ENCODE measurements at regions not wholly inside any gene's neighbourhood (a gene's known extent, or its start where the extent isn't known, plus 50 kb on each side); places are given as distances from the start of the nearest gene placed in this dataset.

GRCh38 chr10:28095791-28096378 is 97.0 kb upstream of the ODAD2 start:
- TF ChIP-seq CTCF (IDR thresholded peaks at IDR 0.05) (no peak), POLR2A (IDR thresholded peaks at IDR 0.05) (no peak), EP300 (IDR thresholded peaks at IDR 0.05) (no peak), POLR2AphosphoS5 (IDR thresholded peaks at IDR 0.05) (no peak)
